ENCODE measurements at regions not wholly inside any gene's neighbourhood (a gene's known extent, or its start where the extent isn't known, plus 50 kb on each side); places are given as distances from the start of the nearest gene placed in this dataset.

DNA sequence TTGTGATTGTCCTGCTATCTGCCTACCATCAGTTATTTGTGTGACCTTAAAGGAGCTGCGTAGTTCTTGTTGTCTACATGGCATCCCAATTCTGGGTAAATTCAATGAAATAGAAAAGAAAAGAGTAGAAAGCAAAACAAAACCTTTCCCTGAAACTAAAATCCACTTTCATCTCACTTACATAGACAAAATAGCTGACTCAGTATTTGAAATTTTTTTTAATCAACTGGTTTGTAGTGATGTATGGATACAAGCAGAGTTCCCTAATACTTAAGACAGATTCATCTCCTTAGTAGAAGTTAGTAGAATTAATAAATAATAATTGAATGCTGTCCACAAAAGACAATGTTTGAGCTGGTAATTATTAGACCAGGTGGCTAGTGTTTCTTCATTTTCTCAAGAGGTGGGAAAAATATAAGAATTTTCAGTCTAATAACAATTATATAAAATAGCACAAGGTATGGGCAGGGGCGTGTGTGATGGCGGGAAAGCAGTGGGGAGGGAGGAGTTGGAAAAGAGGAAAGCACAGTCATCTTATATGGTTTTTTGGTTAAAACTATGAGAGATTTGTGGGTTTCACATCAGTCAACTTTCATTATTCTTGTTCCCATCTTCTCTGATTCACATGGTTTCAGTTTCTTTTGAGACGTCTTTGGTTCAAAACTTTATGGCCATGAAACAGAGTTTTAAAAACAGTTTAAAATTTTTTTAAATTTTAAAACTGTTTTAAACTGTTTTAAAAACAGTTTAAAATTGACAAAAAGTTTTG is 275.2 kb downstream of the SPRY1 start:
- Histone ChIP-seq H3K36me3 (ENCODE audit: insufficient read depth in 1 of 2, low read depth in 1 of 2) (no peaks in the 10 kb centered on the region), H3K27ac (no peak overlapping the region), H3K27me3 (ENCODE audit: insufficient read depth in 3 of 3, low read length in 2 of 3) (no peaks in the 10 kb centered on the region), H3K9me3 (no peaks in the 10 kb centered on the region), H3K4me3 (peak overlapping the region; percentile 12), H3K4me1 (peaks cover 14% of the 10 kb centered on the region)
- intact Hi-C loops (cut with DNase I): loop anchor here in 1 of 2 donors (10.0 kb wide), 1 partner anchor 263 kb away; no protein-coding TSS in a partner anchor
- TF ChIP-seq, protein P1, sequence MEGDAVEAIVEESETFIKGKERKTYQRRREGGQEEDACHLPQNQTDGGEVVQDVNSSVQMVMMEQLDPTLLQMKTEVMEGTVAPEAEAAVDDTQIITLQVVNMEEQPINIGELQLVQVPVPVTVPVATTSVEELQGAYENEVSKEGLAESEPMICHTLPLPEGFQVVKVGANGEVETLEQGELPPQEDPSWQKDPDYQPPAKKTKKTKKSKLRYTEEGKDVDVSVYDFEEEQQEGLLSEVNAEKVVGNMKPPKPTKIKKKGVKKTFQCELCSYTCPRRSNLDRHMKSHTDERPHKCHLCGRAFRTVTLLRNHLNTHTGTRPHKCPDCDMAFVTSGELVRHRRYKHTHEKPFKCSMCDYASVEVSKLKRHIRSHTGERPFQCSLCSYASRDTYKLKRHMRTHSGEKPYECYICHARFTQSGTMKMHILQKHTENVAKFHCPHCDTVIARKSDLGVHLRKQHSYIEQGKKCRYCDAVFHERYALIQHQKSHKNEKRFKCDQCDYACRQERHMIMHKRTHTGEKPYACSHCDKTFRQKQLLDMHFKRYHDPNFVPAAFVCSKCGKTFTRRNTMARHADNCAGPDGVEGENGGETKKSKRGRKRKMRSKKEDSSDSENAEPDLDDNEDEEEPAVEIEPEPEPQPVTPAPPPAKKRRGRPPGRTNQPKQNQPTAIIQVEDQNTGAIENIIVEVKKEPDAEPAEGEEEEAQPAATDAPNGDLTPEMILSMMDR (IDR thresholded peaks at IDR 0.05): no peak
- ATAC-seq: no peak
- 76 to 83% (median 80%) methylated on average over 4 of the region's 4 CpGs for WGBS, 3 donors
- no peak for DNase-seq

DNA sequence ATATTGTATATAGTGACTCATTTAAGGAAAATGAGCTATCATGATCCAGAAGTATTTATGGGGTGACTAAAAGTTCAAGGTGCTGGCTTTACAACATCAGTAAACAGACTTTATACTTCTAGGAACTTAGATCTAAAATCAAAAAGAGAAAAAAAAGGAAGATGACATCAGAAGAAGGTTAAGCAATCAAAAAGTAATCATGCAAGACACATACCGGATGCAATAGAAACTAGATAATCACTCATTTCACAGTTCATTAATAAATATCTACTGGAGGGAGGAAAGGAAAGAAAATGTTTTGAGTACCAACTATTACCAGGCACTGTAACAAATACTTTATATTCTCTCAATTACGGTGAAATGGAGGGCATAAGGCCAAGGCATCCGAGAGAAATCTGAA is 276.4 kb downstream of the SPRY1 start:
- WGBS, 3 donors: 51 to 53% (median 52%) methylated on average over 3 of the region's 3 CpGs
- H3K27ac ChIP-seq: no peak overlapping the region
- no peaks in the 10 kb centered on the region for H3K27me3 ChIP-seq (ENCODE audit: insufficient read depth in 3 of 3, low read length in 2 of 3)
- H3K4me1 ChIP-seq: peaks cover 19% of the 10 kb centered on the region
- no peaks in the 10 kb centered on the region for H3K36me3 ChIP-seq (ENCODE audit: insufficient read depth in 1 of 2, low read depth in 1 of 2)
- ATAC-seq (no peak), DNase-seq (no peak)
- intact Hi-C loops (cut with DNase I): loop anchor here in 1 of 2 donors (10.0 kb wide), 1 partner anchor 262 kb away; no protein-coding TSS in a partner anchor
- no peak overlapping the region for H3K4me3 ChIP-seq
- H3K9me3 ChIP-seq: no peaks in the 10 kb centered on the region
- TF ChIP-seq, protein P1 (IDR thresholded peaks at IDR 0.05): no peak

DNA sequence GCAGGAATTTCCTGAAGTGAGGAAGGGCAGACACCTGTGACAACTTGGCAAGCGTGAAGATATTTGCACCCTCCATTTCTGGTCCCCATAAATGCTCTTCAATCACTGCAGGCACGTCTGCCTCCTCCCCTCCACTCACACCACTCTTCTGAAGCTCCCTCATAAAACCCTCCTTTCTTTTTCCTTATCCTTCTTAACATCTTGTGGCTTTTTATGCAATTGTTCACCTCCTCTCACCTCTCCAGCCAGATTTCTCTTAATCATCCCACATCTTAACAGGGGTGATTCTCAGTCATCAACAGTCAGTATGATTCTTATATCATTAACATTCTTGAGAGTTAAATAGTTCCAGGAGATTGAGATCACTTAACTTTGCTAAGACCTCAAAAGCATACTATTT is 277.4 kb downstream of the SPRY1 start:
- WGBS, 3 donors: 65 to 77% (median 77%) methylated on average over 2 of the region's 2 CpGs
- Histone ChIP-seq H3K4me1 (peaks cover 19% of the 10 kb centered on the region), H3K4me3 (no peak overlapping the region), H3K9me3 (no peaks in the 10 kb centered on the region), H3K27me3 (ENCODE audit: insufficient read depth in 3 of 3, low read length in 2 of 3) (no peaks in the 10 kb centered on the region), H3K27ac (no peak overlapping the region), H3K36me3 (ENCODE audit: insufficient read depth in 1 of 2, low read depth in 1 of 2) (no peaks in the 10 kb centered on the region)
- no peak for ATAC-seq
- TF ChIP-seq, protein P1 (IDR thresholded peaks at IDR 0.05): no peak
- DNase-seq: no peak
- intact Hi-C loops (cut with DNase I): loop anchor here in 1 of 2 donors (10.0 kb wide), 1 partner anchor 261 kb away; no protein-coding TSS in a partner anchor

DNA sequence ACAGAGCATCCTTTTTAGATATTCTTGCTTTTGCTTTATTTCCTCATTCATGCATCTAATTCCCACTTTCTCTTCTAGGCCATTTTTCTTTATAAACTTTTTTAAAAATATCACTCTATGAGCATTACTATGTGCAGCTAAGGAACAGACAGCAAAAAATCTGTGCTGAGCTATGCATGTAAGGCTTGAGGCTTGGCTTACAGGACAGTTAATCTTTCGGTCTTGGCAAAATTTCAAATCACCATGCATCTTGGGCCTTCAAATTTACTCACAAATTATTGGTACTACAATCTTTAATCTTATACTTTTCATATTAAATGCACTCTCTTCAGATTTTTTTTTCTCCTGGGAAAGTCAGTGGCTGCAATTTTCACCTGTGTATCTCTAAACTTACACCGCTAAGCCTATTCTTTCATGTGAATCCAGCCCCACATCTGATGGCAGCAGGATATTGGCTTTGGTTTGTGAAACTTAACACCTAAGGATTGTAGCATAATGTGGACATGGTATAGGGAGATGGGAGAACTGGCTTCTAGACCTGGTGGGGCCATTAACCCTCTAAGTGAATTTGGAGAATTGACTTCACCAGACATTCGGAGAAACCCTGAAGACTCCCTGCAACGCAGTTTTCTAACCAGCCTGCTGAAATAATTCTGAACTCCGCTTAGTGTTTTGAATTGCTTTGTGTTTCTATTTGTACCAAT is 278.3 kb downstream of the SPRY1 start:
- ATAC-seq: peak in 2 of 4 donors; percentile 45 to 62
- H3K36me3 ChIP-seq (ENCODE audit: insufficient read depth in 1 of 2, low read depth in 1 of 2): no peaks in the 10 kb centered on the region
- 47 to 71% (median 52%) methylated on average over 5 of the region's 5 CpGs for WGBS, 3 donors
- TF ChIP-seq, protein P1 (IDR thresholded peaks at IDR 0.05): no peak
- H3K4me3 ChIP-seq: peak overlapping the region; percentile 35
- peaks cover 19% of the 10 kb centered on the region for H3K4me1 ChIP-seq
- no peaks in the 10 kb centered on the region for H3K9me3 ChIP-seq
- intact Hi-C loops (cut with DNase I): loop anchor here in 1 of 2 donors (5.0 to 10.0 kb wide), 2 partner anchors 260 to 278 kb away; partner anchors contain the start of gene SPRY1
- peak overlapping the region; percentile 57 for H3K27ac ChIP-seq
- H3K27me3 ChIP-seq (ENCODE audit: insufficient read depth in 3 of 3, low read length in 2 of 3): no peaks in the 10 kb centered on the region
- no peak for DNase-seq

Measured in psoas muscle (tissue), 7 donors.